BJ (cell line): ENCODE measurements at regions not wholly inside any gene's neighbourhood (a gene's known extent, or its start where the extent isn't known, plus 50 kb on each side); places are given as distances from the start of the nearest gene placed in this dataset.

Experiments used
- CTCF ChIA-PET: fragments of 350-600 bp; formaldehyde crosslinking; extraction: SDS; loops from one replicate; lab custom pipeline; 2021; ENCODE audit warnings: antibody characterized with exemption, inconsistent platforms; lab: Yijun Ruan, JAX
- POLR2A ChIA-PET: fragments of 300-600 bp; sonication (Branson Sonifier 250); formaldehyde crosslinking; extraction: SDS; loops from one replicate; lab custom pipeline; 2021; ENCODE audit warnings: antibody characterized with exemption; lab: Charles Lee
- DNase-seq: peaks from one replicate; pipeline ENCODE4 v3.0.0-alpha.2; 2011; ENCODE audit warnings: low read depth
- H3K27me3 ChIP-seq: 2 replicates; pipeline ENCODE4 v1.6.0; 2011; ENCODE audit warnings: low read length; ENCODE audit not compliant: control insufficient read depth, insufficient read depth
- H3K36me3 ChIP-seq: 2 replicates; pipeline ENCODE4 v1.5.1; 2011; ENCODE audit warnings: low read length; ENCODE audit not compliant: control insufficient read depth, insufficient read depth
- H3K4me3 ChIP-seq: 2 replicates; pipeline ENCODE4 v1.5.1; 2011; ENCODE audit warnings: low read depth, mild to moderate bottlenecking, control low read depth, low read length
- TF ChIP-seq, protein P1 (sequence below): IDR thresholded peaks from 2 replicates; pipeline ENCODE4 v1.5.1; 2011; ENCODE audit warnings: low read depth, mild to moderate bottlenecking, control low read depth, inconsistent platforms, low read length, moderate library complexity; ENCODE audit not compliant: insufficient read depth

DNA sequence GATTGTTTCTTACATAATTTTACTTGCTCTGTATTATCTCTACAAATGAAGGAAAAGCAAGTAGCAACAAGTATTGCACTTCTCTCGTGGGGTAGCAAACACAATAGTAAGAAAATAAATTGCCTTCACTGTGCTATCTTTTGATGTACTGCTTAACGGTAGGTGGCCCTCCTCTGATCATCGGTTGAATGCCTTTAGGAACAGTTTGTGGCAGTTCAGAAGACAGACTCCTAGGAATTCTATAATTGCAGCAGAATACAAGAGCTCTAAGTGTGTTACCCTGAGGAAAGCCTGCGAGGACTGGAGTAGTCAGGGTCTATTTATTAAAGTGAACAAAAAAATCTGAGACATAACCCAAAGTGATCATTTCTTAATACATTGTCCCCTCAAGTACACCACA lies 1135.9 kb downstream of the KCNT2 start:
- ChIA-PET CTCF (interaction anchor here (1.3 kb wide), 1 partner anchor 12 kb away, joined by 4 read pairs; no protein-coding TSS in a partner anchor), POLR2A (no interaction called here)

DNA sequence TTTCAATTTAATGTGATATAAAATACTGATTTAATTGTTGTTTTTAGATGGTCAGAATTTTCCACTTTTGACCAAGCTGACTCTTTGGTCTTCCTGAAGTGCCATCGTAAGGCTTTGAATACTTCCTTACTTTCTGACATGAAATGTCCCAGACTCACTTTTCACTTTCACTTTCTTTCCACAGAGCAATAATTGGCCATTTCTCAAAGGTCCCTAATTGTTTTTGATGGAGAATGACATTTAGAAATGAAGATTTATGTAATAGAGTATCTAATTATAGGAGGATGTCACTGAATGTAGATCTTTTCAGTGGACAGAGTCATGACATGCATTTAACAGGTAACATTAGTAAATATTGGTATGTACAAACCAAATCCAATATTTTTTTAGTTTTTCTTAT lies 1141.6 kb downstream of the KCNT2 start:
- CTCF ChIA-PET: no interaction called here
- TF ChIP-seq, protein P1, sequence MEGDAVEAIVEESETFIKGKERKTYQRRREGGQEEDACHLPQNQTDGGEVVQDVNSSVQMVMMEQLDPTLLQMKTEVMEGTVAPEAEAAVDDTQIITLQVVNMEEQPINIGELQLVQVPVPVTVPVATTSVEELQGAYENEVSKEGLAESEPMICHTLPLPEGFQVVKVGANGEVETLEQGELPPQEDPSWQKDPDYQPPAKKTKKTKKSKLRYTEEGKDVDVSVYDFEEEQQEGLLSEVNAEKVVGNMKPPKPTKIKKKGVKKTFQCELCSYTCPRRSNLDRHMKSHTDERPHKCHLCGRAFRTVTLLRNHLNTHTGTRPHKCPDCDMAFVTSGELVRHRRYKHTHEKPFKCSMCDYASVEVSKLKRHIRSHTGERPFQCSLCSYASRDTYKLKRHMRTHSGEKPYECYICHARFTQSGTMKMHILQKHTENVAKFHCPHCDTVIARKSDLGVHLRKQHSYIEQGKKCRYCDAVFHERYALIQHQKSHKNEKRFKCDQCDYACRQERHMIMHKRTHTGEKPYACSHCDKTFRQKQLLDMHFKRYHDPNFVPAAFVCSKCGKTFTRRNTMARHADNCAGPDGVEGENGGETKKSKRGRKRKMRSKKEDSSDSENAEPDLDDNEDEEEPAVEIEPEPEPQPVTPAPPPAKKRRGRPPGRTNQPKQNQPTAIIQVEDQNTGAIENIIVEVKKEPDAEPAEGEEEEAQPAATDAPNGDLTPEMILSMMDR: no peak
- POLR2A ChIA-PET: no interaction called here
- Histone ChIP-seq H3K4me3 (no peak overlapping the region), H3K27me3 (no peaks in the 10 kb centered on the region), H3K36me3 (no peaks in the 10 kb centered on the region)
- DNase-seq: no peak

More for the DNA sequence above, 1135.9 kb downstream of the KCNT2 start:
- H3K27me3 ChIP-seq: no peaks in the 10 kb centered on the region
- DNase-seq: no peak
- H3K36me3 ChIP-seq: no peaks in the 10 kb centered on the region
- H3K4me3 ChIP-seq: no peak overlapping the region
- TF ChIP-seq, protein P1: no peak

DNA sequence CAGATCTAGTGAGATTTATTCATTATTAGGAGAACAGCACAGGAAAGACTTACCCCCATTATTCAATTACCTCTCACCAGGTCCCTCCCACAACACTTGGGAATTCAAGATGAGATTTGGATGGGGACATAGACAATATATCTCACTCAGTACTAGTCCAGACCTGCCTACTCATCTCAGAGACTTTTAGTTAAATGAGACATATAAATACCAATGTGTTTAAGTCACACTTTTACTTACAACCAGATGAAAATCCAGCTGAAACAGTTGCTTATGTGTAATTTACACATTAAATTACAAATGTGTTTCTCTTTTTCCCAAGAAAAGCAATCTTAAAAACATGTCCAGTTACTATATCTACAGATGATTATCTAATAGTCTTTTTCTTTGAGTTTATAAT lies 1145.6 kb downstream of the KCNT2 start:
- H3K27me3 ChIP-seq: no peaks in the 10 kb centered on the region
- ChIA-PET POLR2A (no interaction called here), CTCF (no interaction called here)
- TF ChIP-seq, protein P1: no peak
- DNase-seq: peak; percentile 12
- H3K36me3 ChIP-seq: no peaks in the 10 kb centered on the region
- H3K4me3 ChIP-seq: no peak overlapping the region

DNA sequence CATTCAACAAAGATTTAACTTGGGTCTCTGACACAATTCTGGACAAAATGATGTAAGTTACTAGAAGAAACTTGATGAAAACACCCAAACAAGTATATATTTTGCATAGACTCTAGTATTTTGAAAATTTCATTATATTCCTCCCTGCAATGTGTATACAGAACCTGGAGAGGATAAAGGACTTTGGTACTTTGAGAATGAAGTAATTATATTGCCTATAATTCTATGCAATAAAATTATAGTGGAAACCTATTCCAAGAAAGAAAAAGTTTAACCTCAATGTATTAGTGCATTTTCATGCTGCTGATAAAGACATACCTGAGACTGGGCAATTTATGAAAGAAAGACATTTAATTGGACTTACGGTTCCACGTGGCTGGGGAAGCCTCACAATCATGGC lies 1146.1 kb downstream of the KCNT2 start:
- TF ChIP-seq, protein P1: no peak
- no peaks in the 10 kb centered on the region for H3K27me3 ChIP-seq
- ChIA-PET CTCF (no interaction called here), POLR2A (no interaction called here)
- no peaks in the 10 kb centered on the region for H3K36me3 ChIP-seq
- DNase-seq: no peak
- no peak overlapping the region for H3K4me3 ChIP-seq

DNA sequence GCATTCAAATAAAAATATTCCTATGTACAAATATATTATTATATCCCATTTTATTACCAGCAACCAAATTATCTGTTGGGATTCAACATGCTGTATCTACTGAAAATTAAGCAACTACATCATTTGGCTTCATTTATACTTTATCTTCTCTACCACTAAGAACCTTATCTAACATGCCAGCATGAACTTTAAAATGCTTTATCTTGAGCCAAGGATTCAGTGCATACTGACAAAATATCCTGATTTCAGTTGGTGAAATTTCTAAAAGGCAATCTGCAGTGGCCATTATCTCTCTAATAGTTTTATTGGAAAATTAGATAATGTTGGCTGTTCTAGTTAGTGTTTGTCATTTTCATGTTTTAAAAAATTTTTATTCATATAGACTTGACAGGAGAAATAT lies 1149.9 kb downstream of the KCNT2 start:
- Histone ChIP-seq H3K36me3 (no peaks in the 10 kb centered on the region), H3K27me3 (no peaks in the 10 kb centered on the region), H3K4me3 (no peak overlapping the region)
- ChIA-PET CTCF (no interaction called here), POLR2A (no interaction called here)
- DNase-seq: no peak
- TF ChIP-seq, protein P1: no peak
